ENCODE measurements at regions not wholly inside any gene's neighbourhood (a gene's known extent, or its start where the extent isn't known, plus 50 kb on each side); places are given as distances from the start of the nearest gene placed in this dataset.
A peak's percentile ranks its signal among the peaks of the same experiment; 100 is the strongest.

- intact Hi-C loops (cut with DNase I): no loop called here
- DNase-seq: no peak
Observed at GRCh38 chr3:18135060-18135814, 289.9 kb downstream of the SATB1 start.

- intact Hi-C loops (cut with DNase I): no loop called here
- no peak for DNase-seq
Observed at GRCh38 chr3:18134386-18135059, 290.6 kb downstream of the SATB1 start.

GRCh38 chr3:18132991-18133390 lies 292.1 kb downstream of the SATB1 start:
- intact Hi-C loops (cut with DNase I): no loop called here
- no peak for DNase-seq

- no peak for DNase-seq
- intact Hi-C loops (cut with DNase I): no loop called here
Observed at GRCh38 chr3:18127859-18128681, 297.1 kb downstream of the SATB1 start.

GRCh38 chr3:18127174-18127858 lies 297.8 kb downstream of the SATB1 start:
- intact Hi-C loops (cut with DNase I): no loop called here
- DNase-seq: no peak

- intact Hi-C loops (cut with DNase I): no loop called here
- DNase-seq: no peak
Observed at GRCh38 chr3:18126772-18127171, 298.4 kb downstream of the SATB1 start.

- intact Hi-C loops (cut with DNase I): no loop called here
- no peak for DNase-seq
Observed at GRCh38 chr3:18124501-18124900, 300.6 kb downstream of the SATB1 start.

- no peak for DNase-seq
- intact Hi-C loops (cut with DNase I): no loop called here
Observed at GRCh38 chr3:18122264-18122663, 302.9 kb downstream of the SATB1 start.

GRCh38 chr3:18121020-18121419 lies 304.1 kb downstream of the SATB1 start:
- intact Hi-C loops (cut with DNase I): no loop called here
- no peak for DNase-seq

GRCh38 chr3:18119866-18120265 lies 305.3 kb downstream of the SATB1 start:
- DNase-seq: no peak
- intact Hi-C loops (cut with DNase I): no loop called here

GRCh38 chr3:18114894-18115293 lies 310.2 kb downstream of the SATB1 start:
- intact Hi-C loops (cut with DNase I): no loop called here
- DNase-seq: no peak

GRCh38 chr3:18113417-18113816 lies 311.7 kb downstream of the SATB1 start:
- intact Hi-C loops (cut with DNase I): no loop called here
- no peak for DNase-seq

GRCh38 chr3:18112674-18113375 lies 312.3 kb downstream of the SATB1 start:
- no peak for DNase-seq
- intact Hi-C loops (cut with DNase I): no loop called here

- peak in 3 of 42 donors; percentile 2 to 10 (median 5) for DNase-seq
- intact Hi-C loops (cut with DNase I): no loop called here
Observed at GRCh38 chr3:18111796-18112232, 313.3 kb downstream of the SATB1 start.

- no peak for DNase-seq
- intact Hi-C loops (cut with DNase I): no loop called here
Observed at GRCh38 chr3:18103591-18103990, 321.5 kb downstream of the SATB1 start.

GRCh38 chr3:18100121-18100520 lies 325.0 kb downstream of the SATB1 start:
- intact Hi-C loops (cut with DNase I): no loop called here
- DNase-seq: no peak

GRCh38 chr3:18099611-18100010 lies 325.5 kb downstream of the SATB1 start:
- DNase-seq: no peak
- intact Hi-C loops (cut with DNase I): no loop called here

GRCh38 chr3:18098960-18099587 lies 326.1 kb downstream of the SATB1 start:
- DNase-seq: no peak
- intact Hi-C loops (cut with DNase I): no loop called here

All from head of caudate nucleus (tissue), 42 donors.